ENCODE measurements at regions not wholly inside any gene's neighbourhood (a gene's known extent, or its start where the extent isn't known, plus 50 kb on each side); places are given as distances from the start of the nearest gene placed in this dataset.
A peak's percentile ranks its signal among the peaks of the same experiment; 100 is the strongest.

GRCh38 chr2:167900435-167901114 lies 346.8 kb downstream of the STK39 start:
- DNase-seq = no peak

GRCh38 chr2:167898340-167898739 lies 349.1 kb downstream of the STK39 start:
- DNase-seq = peak; percentile 80

- no peak for DNase-seq
Measured at GRCh38 chr2:167891841-167892240, 355.6 kb downstream of the STK39 start.

- DNase-seq = no peak
Measured at GRCh38 chr2:167890739-167891138, 356.7 kb downstream of the STK39 start.

GRCh38 chr2:167880415-167880814 lies 367.0 kb downstream of the STK39 start:
- no peak for DNase-seq

- no peak for DNase-seq
Measured at GRCh38 chr2:167875529-167875928, 371.9 kb downstream of the STK39 start.

- no peak for DNase-seq
Measured at GRCh38 chr2:167874812-167875211, 372.6 kb downstream of the STK39 start.

- DNase-seq = no peak
Measured at GRCh38 chr2:167871286-167871685, 376.1 kb downstream of the STK39 start.

GRCh38 chr2:167869200-167869599 lies 378.2 kb downstream of the STK39 start:
- peak; percentile 28 for DNase-seq

- no peak for DNase-seq
Measured at GRCh38 chr2:167863377-167863776, 384.0 kb downstream of the STK39 start.

GRCh38 chr2:167862782-167863181 lies 384.6 kb downstream of the STK39 start:
- no peak for DNase-seq

GRCh38 chr2:167862296-167862695 lies 385.1 kb downstream of the STK39 start:
- DNase-seq = no peak

- DNase-seq = no peak
Measured at GRCh38 chr2:167861574-167862193, 385.7 kb downstream of the STK39 start.

GRCh38 chr2:167860082-167860481 lies 387.3 kb downstream of the STK39 start:
- DNase-seq = no peak

- no peak for DNase-seq
Measured at GRCh38 chr2:167859676-167860075, 387.7 kb downstream of the STK39 start.

GRCh38 chr2:167858086-167858485 lies 389.3 kb downstream of the STK39 start:
- no peak for DNase-seq

GRCh38 chr2:167857416-167857815 lies 390.0 kb downstream of the STK39 start:
- no peak for DNase-seq

GRCh38 chr2:167856190-167856589 lies 391.2 kb downstream of the STK39 start:
- DNase-seq = no peak

GRCh38 chr2:167855211-167855610 lies 392.2 kb downstream of the STK39 start:
- DNase-seq = no peak

GRCh38 chr2:167853717-167854116 lies 393.7 kb downstream of the STK39 start:
- DNase-seq = peak; percentile 27

- DNase-seq = no peak
Measured at GRCh38 chr2:167851876-167852275, 395.5 kb downstream of the STK39 start.

- no peak for DNase-seq
Measured at GRCh38 chr2:167851323-167851860, 396.0 kb downstream of the STK39 start.

- peak; percentile 69 for DNase-seq
Measured at GRCh38 chr2:167844714-167845530, 402.5 kb downstream of the STK39 start.

- DNase-seq = no peak
Measured at GRCh38 chr2:167843657-167844056, 403.7 kb downstream of the STK39 start.

All from OCI-M1 (cell line).